MG63 (cell line): ENCODE measurements at regions not wholly inside any gene's neighbourhood (a gene's known extent, or its start where the extent isn't known, plus 50 kb on each side); places are given as distances from the start of the nearest gene placed in this dataset.

ENCODE experiments used
- DNase-seq: peaks from one replicate; pipeline ENCODE4 v3.0.0-alpha.2; 2020
- H3K27me3 ChIP-seq: fragments of 250-450 bp; sonication (Bioruptor Pico); 2 replicates; pipeline ENCODE4 v1.5.1; 2020; ENCODE audit warnings: mild to moderate bottlenecking, moderate library complexity
- H3K36me3 ChIP-seq: fragments of 250-450 bp; sonication (Bioruptor Pico); 2 replicates; pipeline ENCODE4 v1.5.1; 2020; ENCODE audit warnings: mild to moderate bottlenecking, moderate library complexity
- H3K4me3 ChIP-seq: fragments of 250-450 bp; sonication (Bioruptor Pico); 2 replicates; pipeline ENCODE4 v1.5.1; 2020; ENCODE audit warnings: mild to moderate bottlenecking, moderate library complexity
- H3K9me3 ChIP-seq: fragments of 250-450 bp; sonication (Bioruptor Pico); 2 replicates; pipeline ENCODE4 v1.5.1; 2020; ENCODE audit warnings: mild to moderate bottlenecking, moderate library complexity

GRCh38 chr16:50924759-50925545, 183.1 kb downstream of the CYLD start:
- no peaks in the 10 kb centered on the region for H3K36me3 ChIP-seq
- no peak overlapping the region for H3K4me3 ChIP-seq
- no peaks in the 10 kb centered on the region for H3K27me3 ChIP-seq
- H3K9me3 ChIP-seq = no peaks in the 10 kb centered on the region
- DNase-seq = no peak

- Histone ChIP-seq H3K4me3 (no peak overlapping the region), H3K9me3 (no peaks in the 10 kb centered on the region), H3K36me3 (no peaks in the 10 kb centered on the region), H3K27me3 (no peaks in the 10 kb centered on the region)
- DNase-seq = no peak
Observed at GRCh38 chr16:50917950-50918703, 176.2 kb downstream of the CYLD start.

DNA sequence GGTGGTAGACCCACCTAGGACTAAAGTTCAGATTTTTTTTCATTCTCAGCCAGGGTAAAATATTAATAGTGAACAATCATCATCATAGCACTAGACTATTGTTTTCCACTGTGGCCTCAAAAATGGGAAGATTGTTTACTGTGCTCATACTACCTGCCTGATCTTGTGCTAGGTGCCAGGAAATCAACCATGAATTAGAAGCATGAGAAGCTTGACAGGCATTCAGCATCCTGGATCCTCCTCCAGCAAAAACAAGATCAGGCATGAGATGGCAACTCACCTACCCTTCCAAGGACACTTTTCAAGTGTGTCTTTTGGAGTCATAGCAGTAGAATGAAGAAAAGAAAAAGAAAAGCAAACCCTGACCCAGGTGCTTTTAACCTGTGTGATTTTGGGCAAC, 174.2 kb downstream of the CYLD start:
- H3K36me3 ChIP-seq = no peaks in the 10 kb centered on the region

GRCh38 chr16:50915120-50915519, 173.2 kb downstream of the CYLD start:
- no peaks in the 10 kb centered on the region for H3K36me3 ChIP-seq
- no peak for DNase-seq

More for the DNA sequence above, 174.2 kb downstream of the CYLD start:
- Histone ChIP-seq H3K27me3 (no peaks in the 10 kb centered on the region), H3K9me3 (no peaks in the 10 kb centered on the region), H3K4me3 (no peak overlapping the region)
- DNase-seq = no peak

DNA sequence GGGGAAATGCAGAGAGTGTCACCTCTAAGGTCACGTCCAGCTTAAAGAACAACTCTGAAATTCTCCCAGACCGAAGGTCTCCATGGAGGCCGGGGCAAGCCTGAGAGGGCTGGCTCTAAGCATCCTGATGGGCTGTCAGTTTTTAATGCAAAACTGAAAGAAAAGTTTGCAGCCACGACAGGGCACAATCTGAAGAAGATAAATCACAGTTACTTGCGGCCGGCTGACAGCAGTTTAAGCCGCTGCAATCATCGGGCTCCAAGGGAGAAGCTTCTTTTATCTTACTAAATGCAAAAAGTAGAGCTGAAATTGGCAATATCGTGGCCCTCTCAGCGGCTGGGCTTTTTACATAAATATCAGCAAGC, 168.8 kb downstream of the CYLD start:
- Histone ChIP-seq H3K9me3 (no peaks in the 10 kb centered on the region), H3K27me3 (no peaks in the 10 kb centered on the region), H3K4me3 (no peak overlapping the region), H3K36me3 (no peaks in the 10 kb centered on the region)
- no peak for DNase-seq

More at GRCh38 chr16:50915120-50915519, 173.2 kb downstream of the CYLD start:
- Histone ChIP-seq H3K9me3 (no peaks in the 10 kb centered on the region), H3K27me3 (no peaks in the 10 kb centered on the region), H3K4me3 (no peak overlapping the region)

- no peaks in the 10 kb centered on the region for H3K36me3 ChIP-seq
- DNase-seq = no peak
- no peak overlapping the region for H3K4me3 ChIP-seq
- no peaks in the 10 kb centered on the region for H3K9me3 ChIP-seq
- H3K27me3 ChIP-seq = no peaks in the 10 kb centered on the region
Observed at GRCh38 chr16:50909831-50910735, 168.2 kb downstream of the CYLD start.

- DNase-seq = no peak
- Histone ChIP-seq H3K36me3 (no peaks in the 10 kb centered on the region), H3K27me3 (no peaks in the 10 kb centered on the region), H3K4me3 (no peak overlapping the region), H3K9me3 (no peaks in the 10 kb centered on the region)
Observed at GRCh38 chr16:50908468-50908867, 166.6 kb downstream of the CYLD start.

GRCh38 chr16:50906454-50906853, 164.6 kb downstream of the CYLD start:
- H3K36me3 ChIP-seq = no peaks in the 10 kb centered on the region
- no peak for DNase-seq
- H3K27me3 ChIP-seq = no peaks in the 10 kb centered on the region
- no peaks in the 10 kb centered on the region for H3K9me3 ChIP-seq
- no peak overlapping the region for H3K4me3 ChIP-seq

DNA sequence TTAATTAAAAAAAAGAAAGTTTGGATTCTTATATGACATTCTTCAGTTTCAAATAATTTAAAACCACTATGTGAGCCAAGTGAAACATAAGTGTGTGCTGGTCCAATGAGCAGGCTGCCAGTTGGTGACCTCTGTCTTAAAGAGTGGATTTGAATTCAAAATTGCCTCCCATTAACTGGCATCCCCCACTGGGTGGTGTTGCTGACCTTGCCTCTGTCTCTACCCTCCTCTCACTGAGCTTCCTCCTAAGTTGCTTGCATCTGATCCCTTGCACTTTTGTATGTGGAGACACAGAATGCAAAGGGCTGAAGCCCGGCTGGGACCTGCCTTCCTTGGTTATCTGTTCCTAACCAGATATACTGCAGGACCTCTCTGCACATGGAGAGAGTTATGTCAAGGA, 160.6 kb downstream of the CYLD start:
- no peak overlapping the region for H3K4me3 ChIP-seq
- no peaks in the 10 kb centered on the region for H3K36me3 ChIP-seq
- H3K9me3 ChIP-seq = no peaks in the 10 kb centered on the region
- no peaks in the 10 kb centered on the region for H3K27me3 ChIP-seq
- DNase-seq = no peak

DNA sequence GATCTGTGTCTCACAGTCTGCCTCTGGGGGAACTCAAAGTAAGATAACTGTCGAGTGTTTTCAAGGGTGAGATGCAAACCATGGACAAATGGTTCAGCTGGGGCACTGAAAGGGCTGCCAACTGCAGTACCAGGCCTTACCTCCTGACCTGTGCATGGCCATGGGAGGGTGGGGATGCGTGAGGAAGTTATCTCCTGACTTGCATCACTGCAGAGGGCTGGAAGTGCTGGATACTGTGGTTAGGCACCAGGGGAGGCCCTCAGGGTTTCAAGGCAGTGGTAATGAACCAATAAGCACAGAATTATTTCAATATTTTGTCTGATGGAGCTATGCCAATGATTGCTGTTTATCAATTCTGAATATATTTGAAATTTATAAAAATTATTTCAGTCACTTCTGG, 159.2 kb downstream of the CYLD start:
- H3K36me3 ChIP-seq = no peaks in the 10 kb centered on the region
- H3K27me3 ChIP-seq = no peaks in the 10 kb centered on the region
- no peak for DNase-seq
- H3K9me3 ChIP-seq = no peaks in the 10 kb centered on the region
- H3K4me3 ChIP-seq = no peak overlapping the region

DNA sequence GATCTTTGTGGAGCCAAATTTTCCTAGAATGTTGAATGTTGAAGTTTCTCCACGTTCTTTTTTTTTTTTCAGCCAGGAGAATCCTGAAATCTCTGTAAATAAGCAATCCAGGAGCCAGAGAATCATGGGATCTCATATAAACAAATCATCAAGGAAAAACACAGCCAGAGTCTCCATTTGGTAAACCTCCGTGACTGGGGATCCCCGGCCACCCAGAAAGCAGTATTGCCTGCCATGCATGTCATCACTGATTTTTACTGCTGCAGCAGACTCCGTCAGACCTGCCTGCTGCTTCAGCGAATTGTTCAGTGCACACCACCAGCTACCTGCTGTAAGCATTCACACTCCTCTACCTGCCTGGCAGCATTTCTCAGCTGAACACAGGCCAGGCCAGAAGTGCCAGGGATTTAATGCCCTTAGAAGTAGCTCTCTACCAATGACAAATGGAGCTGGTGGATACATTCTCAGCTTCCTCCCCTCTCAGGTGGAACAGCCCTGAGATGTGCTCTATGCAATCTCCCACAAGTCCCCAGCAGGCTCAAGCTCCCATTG, 158.6 kb downstream of the CYLD start:
- Histone ChIP-seq H3K9me3 (no peaks in the 10 kb centered on the region), H3K36me3 (no peaks in the 10 kb centered on the region), H3K27me3 (no peaks in the 10 kb centered on the region), H3K4me3 (no peak overlapping the region)
- no peak for DNase-seq

GRCh38 chr16:50899951-50900350, 158.1 kb downstream of the CYLD start:
- H3K4me3 ChIP-seq = no peak overlapping the region
- H3K9me3 ChIP-seq = no peaks in the 10 kb centered on the region
- H3K36me3 ChIP-seq = no peaks in the 10 kb centered on the region
- H3K27me3 ChIP-seq = no peaks in the 10 kb centered on the region
- no peak for DNase-seq

DNA sequence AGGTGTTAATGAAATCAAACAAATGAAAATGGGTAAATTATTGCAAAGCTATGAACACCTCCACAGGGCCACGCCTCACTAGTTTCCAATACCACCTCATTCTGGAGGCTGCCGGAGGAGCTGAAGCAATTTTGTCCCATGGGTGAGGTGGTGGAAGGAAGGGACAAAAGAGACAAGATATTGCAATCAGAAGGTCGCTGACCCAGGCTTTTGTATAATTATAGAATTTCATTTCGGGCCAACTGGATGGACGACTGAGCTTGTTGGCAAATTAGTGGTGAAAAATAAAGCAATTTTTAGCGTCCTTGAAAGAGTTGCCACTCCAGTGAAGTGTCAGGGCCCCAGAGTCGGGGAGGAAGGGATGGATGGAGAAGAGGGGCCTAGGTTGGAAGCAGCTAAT, 147.9 kb downstream of the CYLD start:
- DNase-seq = no peak
- H3K4me3 ChIP-seq = no peak overlapping the region
- no peaks in the 10 kb centered on the region for H3K9me3 ChIP-seq
- no peaks in the 10 kb centered on the region for H3K36me3 ChIP-seq
- H3K27me3 ChIP-seq = no peaks in the 10 kb centered on the region

- Histone ChIP-seq H3K4me3 (no peak overlapping the region), H3K27me3 (no peaks in the 10 kb centered on the region), H3K36me3 (no peaks in the 10 kb centered on the region), H3K9me3 (no peaks in the 10 kb centered on the region)
- DNase-seq = no peak
Observed at GRCh38 chr16:50889276-50889675, 147.4 kb downstream of the CYLD start.

- H3K9me3 ChIP-seq = no peaks in the 10 kb centered on the region
- H3K27me3 ChIP-seq = no peaks in the 10 kb centered on the region
- no peak for DNase-seq
Observed at GRCh38 chr16:50888486-50889261, 146.8 kb downstream of the CYLD start.

More at GRCh38 chr16:50888486-50889261, 146.8 kb downstream of the CYLD start:
- no peak overlapping the region for H3K4me3 ChIP-seq
- no peaks in the 10 kb centered on the region for H3K36me3 ChIP-seq
